ENCODE measurements at regions not wholly inside any gene's neighbourhood (a gene's known extent, or its start where the extent isn't known, plus 50 kb on each side); places are given as distances from the start of the nearest gene placed in this dataset.

DNA sequence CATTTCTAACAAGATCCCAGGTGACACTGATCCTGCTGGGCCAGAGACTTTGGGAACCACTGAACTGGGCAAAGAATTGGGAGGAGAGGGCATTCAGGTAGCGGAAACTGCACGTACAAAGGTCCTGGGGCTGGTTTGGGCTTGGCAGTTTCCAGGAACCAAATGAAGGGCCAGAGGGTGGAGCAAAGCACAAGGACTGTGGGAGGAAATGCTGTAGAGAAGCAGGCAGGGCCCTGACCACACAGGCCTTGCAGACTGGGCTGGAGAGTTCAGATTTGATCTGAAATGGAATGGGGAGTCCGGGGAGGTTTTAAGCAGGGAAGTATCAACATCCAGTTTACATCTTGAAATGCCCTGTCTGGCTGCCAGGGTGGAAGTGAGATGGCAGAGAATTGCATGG, 195.1 kb downstream of the PHETA1 start:
- TF ChIP-seq EZH2 (IDR thresholded peaks at IDR 0.05; ENCODE audit: borderline replicate concordance, insufficient read depth, low read depth, low read length, poor library complexity, severe bottlenecking) = no peak
- TF ChIP-seq, protein P1, sequence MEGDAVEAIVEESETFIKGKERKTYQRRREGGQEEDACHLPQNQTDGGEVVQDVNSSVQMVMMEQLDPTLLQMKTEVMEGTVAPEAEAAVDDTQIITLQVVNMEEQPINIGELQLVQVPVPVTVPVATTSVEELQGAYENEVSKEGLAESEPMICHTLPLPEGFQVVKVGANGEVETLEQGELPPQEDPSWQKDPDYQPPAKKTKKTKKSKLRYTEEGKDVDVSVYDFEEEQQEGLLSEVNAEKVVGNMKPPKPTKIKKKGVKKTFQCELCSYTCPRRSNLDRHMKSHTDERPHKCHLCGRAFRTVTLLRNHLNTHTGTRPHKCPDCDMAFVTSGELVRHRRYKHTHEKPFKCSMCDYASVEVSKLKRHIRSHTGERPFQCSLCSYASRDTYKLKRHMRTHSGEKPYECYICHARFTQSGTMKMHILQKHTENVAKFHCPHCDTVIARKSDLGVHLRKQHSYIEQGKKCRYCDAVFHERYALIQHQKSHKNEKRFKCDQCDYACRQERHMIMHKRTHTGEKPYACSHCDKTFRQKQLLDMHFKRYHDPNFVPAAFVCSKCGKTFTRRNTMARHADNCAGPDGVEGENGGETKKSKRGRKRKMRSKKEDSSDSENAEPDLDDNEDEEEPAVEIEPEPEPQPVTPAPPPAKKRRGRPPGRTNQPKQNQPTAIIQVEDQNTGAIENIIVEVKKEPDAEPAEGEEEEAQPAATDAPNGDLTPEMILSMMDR (IDR thresholded peaks at IDR 0.05) = no peak
